ENCODE measurements at regions not wholly inside any gene's neighbourhood (a gene's known extent, or its start where the extent isn't known, plus 50 kb on each side); places are given as distances from the start of the nearest gene placed in this dataset.

DNA sequence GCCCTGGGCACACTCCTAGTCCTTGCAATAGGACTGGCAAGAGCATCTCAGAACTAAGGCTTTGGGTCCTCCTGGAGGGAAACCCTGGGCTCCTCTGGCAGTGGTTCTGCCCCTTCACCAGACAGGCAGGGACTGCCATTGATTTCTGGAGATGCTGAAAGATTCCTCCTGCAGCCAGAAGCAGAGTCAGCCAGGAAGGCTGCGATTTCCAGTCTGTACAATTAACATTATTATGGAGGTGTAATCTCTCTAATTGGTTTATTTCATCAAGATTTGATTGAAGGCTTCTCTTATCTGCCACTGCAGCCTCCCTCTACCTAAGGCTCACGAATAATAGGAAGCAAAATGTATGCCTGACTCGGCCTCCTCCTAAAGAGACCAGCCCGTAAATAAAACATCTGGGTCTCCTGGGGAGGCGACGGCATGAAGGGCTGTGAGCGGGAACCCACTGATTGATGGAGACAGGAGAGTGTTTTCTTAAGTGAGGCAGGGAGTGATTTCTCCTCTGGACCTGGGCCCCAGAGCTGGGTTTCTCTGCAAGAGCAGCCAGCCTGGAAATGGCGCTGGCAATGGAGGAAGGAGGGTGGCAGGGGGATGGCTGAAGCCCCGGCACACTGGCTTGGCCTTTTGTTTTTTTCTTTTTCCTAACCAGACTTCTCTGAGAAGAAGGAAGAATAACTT lies 689.6 kb downstream of the DHX35 start:
- TF ChIP-seq, protein P1, sequence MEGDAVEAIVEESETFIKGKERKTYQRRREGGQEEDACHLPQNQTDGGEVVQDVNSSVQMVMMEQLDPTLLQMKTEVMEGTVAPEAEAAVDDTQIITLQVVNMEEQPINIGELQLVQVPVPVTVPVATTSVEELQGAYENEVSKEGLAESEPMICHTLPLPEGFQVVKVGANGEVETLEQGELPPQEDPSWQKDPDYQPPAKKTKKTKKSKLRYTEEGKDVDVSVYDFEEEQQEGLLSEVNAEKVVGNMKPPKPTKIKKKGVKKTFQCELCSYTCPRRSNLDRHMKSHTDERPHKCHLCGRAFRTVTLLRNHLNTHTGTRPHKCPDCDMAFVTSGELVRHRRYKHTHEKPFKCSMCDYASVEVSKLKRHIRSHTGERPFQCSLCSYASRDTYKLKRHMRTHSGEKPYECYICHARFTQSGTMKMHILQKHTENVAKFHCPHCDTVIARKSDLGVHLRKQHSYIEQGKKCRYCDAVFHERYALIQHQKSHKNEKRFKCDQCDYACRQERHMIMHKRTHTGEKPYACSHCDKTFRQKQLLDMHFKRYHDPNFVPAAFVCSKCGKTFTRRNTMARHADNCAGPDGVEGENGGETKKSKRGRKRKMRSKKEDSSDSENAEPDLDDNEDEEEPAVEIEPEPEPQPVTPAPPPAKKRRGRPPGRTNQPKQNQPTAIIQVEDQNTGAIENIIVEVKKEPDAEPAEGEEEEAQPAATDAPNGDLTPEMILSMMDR (IDR thresholded peaks at IDR 0.05) = no peak
- TF ChIP-seq EP300 (IDR thresholded peaks at IDR 0.05) = no peak

Data from ovary (tissue), 3 donors.